IPS-NIHi7 (cell line): ENCODE measurements at regions not wholly inside any gene's neighbourhood (a gene's known extent, or its start where the extent isn't known, plus 50 kb on each side); places are given as distances from the start of the nearest gene placed in this dataset.
"Not testable (repeated sequence)": the region's sequence is repeated elsewhere in the genome, so short reads cannot be mapped to it uniquely, and the experiment has no call there.

Experiments used
- DNase-seq: peaks from one replicate; pipeline ENCODE4 v3.0.0; 2012; ENCODE audit warnings: mixed read lengths; ENCODE audit errors: extremely low spot score

DNA sequence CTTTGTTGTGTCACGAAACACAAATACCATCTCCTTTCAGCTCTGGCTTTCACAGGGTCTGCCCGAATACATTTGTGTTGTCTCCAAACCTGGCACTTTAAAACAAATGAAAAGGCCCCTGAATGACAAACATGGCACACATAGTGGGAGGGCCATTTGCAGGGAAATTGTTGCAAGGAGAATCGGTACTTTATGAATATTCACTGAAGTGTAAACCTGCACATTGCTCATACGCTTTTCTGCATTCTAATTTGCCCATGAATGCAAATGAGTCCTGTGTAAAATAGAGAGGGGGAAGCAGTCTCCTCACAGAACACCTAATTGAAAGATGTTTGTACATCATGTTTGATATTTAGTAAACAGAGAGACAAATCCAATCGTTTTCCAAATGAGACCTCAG lies 82.7 kb upstream of the PCDH8 start:
- no peak for DNase-seq

DNA sequence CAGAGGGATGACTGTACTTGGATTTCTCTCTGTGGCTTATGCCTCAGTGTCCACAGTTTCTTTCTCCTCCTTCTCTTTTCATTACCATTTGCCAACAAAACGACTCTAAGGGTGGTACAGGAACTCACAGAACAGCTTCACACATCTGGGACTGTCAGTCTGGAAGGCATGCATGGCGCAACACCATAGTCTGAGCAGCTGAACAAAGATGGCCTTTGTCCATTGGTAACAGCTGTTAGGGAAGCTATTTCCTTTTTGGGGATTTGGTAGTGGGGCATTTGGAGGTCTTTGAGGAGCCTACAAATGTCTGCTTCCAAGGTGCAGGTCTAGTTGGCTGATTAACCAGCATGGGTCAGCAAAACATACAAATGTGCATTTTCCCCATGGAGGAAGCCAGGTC lies 81.4 kb upstream of the PCDH8 start:
- DNase-seq = no peak

DNA sequence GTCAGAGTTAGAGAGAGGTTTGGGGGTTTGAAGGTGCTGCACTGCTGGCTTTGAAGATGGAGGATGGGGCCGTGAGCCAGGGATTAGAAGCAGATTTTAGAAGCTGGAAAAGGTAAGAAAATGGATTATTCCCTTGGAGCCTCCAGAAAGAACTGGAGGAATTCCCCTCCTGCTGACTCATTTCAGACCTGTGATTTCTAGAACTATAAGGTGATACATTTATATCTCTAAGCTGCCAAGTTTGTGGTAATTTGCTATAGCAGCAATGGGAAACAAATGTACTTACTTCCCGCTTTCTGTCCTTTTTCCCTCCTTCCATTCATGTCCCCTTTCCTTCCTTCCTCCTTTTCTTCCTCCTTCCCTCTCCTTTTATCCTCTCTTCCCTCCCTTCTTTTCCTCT lies 78.5 kb upstream of the PCDH8 start:
- DNase-seq = no peak

DNA sequence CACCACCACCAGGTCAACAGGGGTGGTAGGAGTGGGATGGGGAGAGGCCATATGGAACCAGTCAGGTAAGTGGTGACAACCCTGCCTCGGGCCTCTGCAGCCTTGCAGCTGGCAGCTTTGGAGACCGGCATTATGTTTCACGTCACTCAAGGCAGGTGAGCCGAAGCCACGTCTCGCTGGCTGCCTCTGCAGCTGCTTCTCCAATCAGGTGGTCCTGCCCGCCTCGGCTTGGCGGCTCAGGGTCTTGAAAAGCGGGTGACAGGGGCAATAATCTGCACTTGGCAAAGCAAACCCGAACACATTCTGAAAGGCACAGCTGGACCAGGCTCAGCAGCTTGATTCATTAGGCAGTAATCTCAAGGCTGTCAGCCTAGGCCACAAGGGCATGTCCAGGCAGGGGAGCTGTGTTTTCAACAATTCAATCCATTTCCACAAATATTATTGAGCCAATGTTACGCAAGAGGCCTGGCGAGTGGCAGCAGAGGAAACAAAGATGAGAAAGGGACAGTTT lies 77.4 kb upstream of the PCDH8 start:
- DNase-seq = no peak

DNA sequence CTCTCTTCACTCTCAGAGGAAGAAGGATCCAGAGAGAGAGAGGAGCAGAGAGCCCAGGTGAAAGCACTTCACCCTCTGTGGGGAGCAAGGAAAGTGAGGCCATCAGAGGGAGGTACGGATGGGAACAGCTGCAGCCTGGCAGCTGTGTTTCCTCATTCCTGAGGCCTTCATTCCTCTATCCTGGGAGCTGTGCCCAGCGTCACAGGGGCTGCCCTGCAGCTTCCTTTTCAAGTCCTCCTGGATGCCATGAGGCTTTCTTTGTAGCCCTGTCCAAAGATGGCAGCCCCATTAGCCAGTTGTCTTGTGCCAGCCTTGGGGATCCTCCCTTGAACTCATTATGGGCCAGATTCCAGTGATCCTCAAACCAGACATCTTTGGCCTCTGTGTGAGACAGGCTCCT lies 76.8 kb upstream of the PCDH8 start:
- DNase-seq = no peak

DNA sequence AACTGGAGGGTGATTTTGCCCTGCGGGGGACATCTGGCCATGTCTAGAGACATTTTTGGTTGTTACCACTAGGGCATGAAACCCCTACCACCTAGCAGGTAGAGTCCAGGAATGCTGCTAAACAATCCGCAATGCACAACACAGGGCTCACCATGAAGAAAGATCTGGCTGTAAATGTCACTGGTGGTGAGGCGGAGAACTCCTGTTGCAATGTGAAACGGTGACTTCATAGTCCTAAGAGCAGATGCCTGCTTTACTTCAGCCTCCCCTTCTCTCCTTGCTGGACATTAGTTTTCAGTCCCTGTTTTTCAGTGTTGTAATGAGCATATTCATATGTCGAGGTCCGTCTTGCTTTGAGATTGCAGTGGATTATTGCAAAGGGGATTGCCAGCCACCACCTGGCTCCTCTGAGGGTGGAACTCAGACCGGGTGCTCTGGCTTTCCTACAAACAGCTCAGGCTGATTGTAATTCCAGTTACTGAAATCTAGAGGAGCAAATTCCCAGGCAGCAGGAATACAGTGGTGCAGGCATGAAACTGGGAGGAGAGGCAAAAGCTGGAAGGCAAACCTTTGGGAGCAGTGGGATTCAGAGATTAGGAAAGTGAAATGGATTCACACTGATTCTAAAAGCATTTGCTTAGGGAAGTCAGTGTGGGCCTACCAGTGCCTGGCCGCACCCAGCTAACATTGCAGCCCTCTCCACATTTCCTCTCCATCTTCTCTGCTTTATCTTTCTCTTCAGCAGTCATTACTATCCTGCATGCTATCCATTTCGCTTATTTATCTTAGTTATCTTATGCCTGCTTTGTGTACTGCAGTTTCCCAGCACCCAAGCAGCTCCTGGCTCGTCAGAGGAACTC lies 76.1 kb upstream of the PCDH8 start:
- DNase-seq = no peak

DNA sequence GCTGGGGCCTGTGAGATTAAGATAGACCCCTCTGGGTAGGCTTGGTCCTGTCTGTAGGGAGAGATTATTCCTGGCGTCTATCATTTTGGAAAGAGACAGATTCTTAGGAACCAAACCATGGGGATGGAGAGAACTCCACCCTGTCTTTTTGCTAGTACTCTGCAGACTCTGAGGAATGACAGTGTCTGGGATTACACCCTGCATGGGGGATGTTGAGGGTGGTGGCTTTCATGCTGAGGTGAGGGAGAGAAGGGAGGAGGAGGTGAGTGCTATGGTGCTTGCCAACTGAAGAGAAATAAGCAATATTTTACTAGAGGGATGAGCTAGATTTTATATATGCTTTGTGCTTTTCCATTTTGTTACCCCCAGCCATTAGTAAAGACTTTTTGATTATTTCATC lies 74.5 kb upstream of the PCDH8 start:
- DNase-seq = no peak

DNA sequence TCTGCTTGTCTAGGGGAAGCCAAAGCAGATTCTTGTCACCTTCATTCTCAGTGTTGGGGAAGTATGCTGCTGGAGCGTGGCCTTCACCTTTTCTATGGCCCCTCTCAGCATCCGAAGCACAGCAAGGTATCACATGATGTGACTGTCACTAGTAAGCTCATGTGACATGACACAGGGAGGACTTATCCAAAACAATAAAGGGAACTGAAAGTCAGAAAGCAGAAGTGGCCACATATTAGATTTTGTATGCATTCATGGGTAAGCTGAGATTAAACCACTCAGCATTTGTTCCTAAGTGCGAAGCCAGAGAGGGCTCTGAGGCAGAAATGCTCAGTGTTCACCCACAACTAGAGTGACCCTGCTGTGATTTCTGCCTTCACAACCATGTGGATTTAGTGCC lies 72.8 kb upstream of the PCDH8 start:
- no peak for DNase-seq

DNA sequence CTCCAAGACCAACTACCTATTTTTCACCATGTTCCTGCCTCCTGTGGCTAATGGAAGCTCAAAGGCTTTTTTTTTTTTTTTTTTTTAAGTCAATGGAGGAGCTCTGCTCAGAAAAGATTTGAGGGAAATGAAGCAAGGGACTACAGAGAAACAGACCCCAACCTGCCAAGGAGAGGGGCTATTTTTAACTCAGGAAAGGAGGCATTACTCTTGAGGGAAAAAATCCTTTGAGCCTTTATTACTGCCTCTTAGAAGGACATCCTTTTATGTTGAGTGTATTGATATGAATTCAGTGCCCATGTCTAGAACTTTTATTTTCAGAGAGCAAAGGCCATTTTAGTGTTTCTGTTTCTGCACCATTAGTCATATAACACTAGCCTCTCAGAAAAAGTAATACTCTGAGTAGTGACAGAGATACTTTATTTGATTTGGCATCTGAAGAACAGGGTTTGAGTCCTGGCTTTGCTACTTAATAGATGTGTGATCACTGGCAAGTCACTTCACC lies 68.1 kb upstream of the PCDH8 start:
- DNase-seq = no peak

DNA sequence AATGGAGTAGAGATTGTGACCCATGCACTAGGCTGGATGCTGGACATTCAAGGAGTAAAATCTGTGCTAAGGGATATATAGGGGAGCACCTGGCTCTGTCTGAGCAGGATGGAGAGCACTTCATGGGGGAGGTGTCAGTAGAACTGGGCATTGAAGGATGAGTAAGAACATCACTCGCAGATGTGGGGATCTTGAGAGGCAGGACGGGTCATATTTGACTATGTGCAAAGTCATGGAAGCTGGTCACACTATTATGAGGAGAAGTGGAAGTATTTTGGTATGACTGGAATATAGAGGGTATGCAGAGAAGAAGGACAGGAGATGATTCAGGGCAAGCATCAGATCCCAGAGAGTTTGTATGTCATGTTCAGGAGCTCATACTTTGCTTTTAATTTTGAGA lies 62.9 kb upstream of the PCDH8 start:
- no peak for DNase-seq

DNA sequence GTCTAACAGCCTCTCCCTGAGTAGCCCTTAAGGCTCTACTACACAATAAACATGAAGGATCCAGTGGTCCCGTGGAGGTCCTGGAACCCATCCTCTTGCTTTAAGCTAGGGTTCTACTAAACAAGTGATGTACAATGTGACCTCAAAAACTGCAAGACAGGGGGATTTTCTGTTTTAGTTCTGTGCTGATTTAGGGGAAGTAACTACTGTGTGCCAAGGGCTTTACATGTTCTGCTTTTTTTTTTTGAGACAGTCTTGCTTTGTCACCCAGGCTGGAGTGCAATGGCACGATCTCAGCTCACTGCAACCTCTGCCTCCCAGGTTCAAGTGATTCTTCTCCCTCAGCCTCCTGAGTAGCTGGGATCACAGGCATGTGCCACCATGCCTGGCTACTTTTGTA lies 61.9 kb upstream of the PCDH8 start:
- not testable (repeated sequence) for DNase-seq

DNA sequence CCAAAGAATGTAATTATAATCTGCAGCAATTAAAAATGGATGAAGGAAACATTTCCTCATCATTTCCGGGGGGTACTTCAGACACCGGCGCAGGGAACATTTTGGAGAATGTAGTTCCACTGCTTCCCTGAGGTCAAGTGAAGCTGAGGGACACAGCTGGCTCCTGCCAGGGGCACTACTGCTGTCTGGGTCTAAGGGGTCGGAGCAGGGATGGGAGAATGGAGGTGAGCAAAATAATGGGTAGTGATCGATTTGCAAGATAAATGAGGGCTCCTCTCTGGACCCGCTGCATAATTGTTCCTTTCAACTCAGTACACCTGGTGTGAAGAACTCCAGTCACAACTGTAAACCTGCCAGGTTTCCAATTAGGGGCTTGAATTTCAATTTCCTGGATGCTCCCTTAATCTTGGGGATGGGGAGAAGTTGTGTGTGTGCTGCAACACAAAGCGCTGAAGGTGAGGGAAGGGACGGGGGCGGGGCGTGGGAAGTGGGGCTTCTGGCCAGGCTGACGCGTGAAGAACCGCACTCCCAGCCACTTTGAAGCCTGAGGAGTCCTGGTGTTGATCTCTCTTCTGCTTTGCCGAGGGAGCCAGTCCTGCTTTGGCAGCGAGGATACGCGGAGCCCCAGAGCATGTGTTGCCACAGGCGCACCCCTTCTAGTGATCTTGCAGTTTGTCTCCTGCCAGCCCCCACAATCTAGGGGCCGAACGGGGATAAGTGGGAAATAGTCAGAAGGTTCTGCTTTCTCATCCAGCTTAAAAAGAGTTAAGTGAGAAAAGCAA lies 57.9 kb upstream of the PCDH8 start:
- DNase-seq = peak; percentile 27

DNA sequence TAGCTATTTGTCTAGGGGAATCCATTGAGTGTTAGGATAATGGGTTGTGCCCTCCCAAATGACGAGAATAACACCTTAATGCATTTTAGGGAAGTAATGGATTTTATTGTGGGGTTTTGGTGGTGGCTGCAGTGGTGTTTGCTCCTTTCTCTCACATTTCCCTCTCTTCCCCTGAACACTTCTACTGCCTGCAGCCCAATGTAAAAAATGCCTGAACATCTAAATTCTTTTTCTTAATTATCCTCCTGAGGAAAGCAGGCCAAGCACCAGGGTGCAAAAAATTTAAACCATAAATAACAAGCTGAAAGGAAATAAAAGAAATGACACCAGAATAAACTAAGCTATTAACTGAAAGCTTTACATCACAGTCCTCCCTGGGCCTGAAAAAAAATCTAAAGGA lies 57.3 kb upstream of the PCDH8 start:
- DNase-seq = no peak

DNA sequence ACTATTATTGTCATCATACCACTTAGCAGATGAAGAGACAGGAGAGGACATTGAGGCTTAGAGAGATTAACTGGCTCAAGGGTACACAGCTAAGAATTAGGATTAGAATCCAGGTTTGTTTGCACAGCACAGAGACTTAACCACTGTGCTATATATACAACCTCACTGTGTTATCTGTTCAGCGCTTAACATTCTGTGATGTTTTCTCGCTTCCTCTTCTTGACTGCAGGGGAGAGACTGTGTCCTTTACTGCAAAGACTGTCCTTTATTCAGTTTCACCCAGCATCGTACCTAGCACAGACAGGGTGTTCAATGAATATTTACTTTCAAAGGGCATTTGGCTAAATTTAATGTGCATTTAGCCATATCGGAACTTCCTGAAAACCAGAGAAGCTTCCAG lies 54.9 kb upstream of the PCDH8 start:
- no peak for DNase-seq

DNA sequence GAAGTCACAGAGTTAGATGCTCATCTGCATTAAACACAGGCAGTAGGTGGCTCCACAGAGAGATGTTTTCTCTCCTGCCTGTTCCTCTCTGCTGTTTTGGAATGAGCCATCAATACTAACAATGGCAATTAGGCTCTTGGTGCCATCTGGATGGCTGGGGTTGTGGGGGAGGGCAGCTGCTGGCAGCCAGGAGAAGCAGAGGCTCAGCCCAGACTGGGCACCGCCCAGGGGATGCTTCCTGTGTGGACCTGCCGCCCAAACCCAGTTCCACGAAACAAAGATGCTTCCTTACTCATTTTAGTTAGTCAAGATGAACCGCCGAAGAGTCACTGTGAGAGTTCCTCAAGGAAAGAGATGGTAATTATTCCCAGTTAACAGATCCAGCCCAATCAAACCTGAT lies 50.8 kb upstream of the PCDH8 start:
- no peak for DNase-seq
